DMS53 treated with DMSO at 0.1 percent for 48 hours (cell line): ENCODE measurements at regions not wholly inside any gene's neighbourhood (a gene's known extent, or its start where the extent isn't known, plus 50 kb on each side); places are given as distances from the start of the nearest gene placed in this dataset.
"Not testable (repeated sequence)": the region's sequence is repeated elsewhere in the genome, so short reads cannot be mapped to it uniquely, and the experiment has no call there.

Experiments
- DNase-seq: peaks from one replicate; lab custom pipeline; 2025; ENCODE audit not compliant: unreplicated experiment; lab: John Stamatoyannopoulos, UW

GRCh38 chr2:185984670-185985069, 246.1 kb downstream of the FSIP2 start:
- DNase-seq = no peak

DNA sequence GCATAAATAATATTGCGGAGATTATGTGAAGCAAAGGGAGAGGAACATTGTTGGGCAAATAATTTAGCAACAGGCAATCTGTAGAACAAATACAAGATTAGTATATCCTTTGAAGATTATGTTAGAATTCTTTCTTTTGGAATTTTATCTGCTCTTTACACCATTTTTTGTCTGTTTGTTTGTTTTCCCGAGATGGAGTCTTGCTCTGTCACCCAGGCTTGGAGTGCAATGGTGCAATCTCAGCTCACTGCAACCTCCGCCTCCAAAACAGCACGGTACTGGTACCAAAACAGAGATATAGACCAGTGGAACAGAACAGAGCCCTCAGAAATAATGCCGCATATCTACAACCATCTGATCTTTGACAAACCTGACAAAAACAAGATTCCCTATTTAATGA, 250.3 kb downstream of the FSIP2 start:
- DNase-seq = not testable (repeated sequence)

DNA sequence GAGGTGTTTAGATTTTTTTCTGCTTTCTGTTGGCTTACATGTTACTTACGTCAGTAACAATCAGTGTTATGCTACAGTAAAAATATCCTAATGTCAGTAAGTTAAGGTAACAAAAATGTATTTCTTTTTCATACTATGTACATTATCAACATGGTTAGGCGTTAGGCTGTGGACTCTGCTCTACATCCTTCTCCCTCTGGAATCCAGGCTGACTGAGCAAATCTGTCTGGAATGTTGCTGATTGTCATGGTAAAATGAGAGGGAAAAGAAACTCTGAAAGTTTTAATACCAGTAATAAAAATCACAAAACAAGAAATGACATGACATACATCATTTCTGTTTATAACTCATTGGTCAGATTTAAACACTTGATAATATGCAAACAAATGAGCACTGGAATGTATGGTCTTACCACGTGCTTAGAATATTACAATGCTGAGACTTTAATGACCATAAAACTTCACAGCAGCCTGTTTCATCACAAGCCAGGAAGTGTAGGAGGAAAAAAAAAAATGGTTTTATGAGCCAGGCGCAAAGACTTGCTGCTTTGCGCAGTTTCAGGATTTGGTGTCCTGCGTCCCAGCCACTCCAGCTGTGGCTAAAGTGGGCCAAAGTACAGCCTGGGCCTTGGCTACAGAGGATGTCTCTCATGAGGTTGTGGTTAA, 252.4 kb downstream of the FSIP2 start:
- DNase-seq = no peak

DNA sequence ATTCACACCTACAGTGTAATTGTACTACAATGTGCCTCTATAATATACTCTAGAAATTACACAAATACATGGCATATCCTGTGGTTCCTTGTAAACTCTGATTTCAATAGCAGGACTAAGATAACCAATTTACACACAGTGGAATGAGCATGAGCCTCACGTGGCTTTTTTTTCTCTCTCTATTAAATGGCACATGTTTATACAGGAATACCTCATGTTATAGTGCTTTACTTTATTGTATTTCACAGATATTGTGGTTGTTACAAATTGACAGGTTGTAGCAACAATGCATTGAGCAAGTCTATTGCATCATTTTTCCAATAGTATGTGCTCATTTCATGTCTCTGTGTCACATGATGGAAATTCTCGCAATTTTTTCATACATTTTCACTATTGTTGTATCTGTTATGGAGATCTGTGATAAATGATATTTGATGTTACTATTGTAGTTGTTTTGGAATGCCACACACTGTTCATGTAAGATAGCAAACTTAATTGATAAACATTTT, 260.0 kb downstream of the FSIP2 start:
- no peak for DNase-seq

- DNase-seq = no peak
These were observed 270.7 kb downstream of the FSIP2 start for GRCh38 chr2:186009341-186009740.

GRCh38 chr2:186017278-186017677, 278.7 kb downstream of the FSIP2 start:
- no peak for DNase-seq

GRCh38 chr2:186024921-186025320, 286.3 kb downstream of the FSIP2 start:
- no peak for DNase-seq

DNA sequence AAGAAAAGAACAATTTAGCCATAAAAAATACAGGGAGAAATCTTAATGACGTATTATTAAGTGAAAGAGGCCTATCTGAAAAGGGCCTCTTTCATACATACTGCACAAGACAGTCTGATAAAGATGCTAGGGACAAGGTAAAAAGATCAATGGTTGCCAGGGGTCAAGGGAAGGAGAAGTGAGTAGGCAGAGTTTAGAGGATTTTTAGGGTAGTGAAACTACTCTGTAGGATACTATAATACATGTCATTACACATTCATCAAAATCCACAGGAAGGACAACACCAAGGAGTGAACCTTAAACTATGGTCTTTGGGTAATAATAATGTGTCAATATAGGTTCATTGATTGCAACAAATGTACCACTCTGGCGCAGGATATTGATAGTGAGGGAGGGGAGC, 289.3 kb downstream of the FSIP2 start:
- DNase-seq = no peak

DNA sequence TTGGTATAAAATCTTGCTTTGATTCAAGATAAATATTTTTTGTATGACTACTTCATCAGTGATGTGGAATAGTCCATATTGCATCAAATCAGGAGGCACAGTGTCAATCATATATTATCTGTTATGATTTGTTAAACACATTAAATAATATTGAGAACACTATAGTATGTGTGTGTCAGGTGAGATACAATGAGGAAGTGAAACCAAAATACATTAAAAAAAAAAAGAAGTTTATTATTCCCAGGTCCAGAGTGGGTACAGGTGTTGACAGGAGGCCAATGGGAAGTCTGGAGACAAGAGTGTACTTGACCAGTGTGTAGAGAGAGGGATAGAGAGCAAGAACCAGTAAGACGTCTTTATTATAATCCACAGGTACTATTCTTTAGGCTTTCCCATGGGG, 292.6 kb downstream of the FSIP2 start:
- peak; percentile 17 for DNase-seq

GRCh38 chr2:186032102-186032738, 293.6 kb downstream of the FSIP2 start:
- no peak for DNase-seq

DNA sequence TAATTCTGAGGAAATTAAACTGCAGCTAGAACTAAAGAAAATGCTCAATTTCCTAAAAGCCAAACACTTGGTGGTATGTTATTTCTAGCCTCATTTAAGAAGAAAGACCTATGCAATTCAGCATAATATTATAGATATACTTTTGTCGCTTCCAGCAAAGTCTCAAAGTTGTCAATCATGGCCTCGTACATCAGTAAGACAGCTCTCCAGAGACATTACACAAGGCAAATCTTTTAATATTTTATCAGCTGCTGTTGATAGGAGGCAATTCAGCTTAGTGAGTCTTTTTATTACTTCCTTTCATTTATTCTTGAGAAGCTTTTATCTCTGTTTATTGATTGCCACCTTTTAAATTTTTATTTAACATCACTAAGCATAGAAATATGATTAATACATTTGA, 294.3 kb downstream of the FSIP2 start:
- DNase-seq = no peak

GRCh38 chr2:186033541-186033940, 294.9 kb downstream of the FSIP2 start:
- no peak for DNase-seq

DNA sequence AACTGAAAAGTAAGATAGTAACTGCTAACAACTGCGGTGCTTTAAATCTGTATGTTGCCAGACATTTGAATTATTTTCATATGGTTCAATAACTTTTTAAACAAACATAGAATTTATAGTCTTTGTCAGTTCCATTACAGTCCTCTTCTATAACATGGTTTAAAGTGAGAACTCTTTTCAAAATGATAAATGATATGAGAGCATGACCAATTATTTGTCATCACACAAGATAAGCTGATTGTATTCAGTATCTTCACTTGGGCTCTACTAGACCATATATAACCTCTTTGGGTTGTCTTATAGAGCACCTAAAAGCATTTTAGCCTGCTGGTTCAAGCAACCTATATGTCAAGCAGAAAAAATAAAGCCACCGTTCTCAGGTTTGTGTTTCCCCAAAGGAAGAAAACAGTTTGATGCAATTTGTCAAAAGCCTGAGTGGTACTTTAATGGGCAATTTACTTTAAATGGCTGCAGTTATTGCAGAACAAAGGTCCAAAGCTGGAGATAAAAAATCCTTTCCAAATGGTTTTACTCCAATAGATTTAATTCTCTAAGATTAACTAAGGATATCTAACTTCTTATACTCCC, 298.4 kb downstream of the FSIP2 start:
- no peak for DNase-seq

DNA sequence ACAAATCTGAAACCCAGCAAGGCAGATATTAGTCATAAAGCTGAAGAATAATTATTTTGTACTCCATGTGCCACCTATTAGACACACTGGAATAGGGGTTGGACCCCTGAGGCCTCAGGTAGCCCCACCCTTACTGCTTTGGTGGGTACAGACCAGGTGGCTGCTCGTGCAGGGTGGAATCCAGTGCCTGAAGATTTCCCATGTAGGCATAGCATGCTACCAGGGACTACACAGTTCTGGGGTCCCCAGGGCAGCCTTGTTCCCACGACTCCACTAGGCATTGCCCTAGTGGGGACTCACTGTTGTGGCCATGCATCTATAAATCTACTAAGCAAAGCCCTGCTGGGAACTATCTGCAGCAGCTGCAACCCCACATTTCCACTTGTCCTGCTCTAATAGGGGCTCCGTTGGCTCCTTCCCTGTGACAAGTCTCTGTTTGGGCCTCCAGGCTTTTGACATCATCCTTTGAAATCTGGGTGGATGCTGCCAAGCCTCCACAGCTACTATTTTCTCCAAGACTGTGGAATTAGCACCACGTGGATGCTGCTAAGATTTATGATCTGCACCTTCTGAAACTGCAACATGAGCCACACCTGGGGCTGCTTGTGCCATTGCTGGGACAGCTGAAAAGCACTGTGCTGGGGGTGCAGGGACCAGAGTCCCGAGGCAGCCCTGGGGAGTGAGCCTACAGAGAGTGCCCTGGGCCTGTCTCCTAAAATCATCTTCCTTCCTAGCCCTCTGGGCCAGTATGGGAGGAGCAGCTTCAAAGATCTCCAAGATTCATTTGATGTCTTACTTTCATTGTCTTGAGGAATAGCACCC, 303.8 kb downstream of the FSIP2 start:
- DNase-seq = no peak

GRCh38 chr2:186044761-186045160, 306.2 kb downstream of the FSIP2 start:
- no peak for DNase-seq

GRCh38 chr2:186052930-186053329, 314.3 kb downstream of the FSIP2 start:
- no peak for DNase-seq

DNA sequence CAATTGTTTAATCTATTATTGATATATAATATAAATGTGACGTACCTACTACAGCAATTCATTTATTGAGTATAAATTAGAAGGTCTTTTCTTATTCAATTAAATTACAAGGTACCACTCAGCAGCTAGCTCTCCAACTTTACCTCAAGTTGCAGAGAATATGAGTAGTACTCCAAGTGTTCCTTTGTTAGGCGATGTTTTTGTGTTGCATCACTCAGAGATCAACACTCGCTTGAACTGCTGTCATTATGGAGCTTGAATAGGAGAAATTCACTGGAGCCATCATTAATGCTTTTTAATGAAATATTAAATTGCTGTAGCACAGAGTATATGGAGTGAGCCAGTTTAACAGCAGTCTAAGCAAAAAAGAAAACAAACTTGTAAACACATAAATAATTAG, 320.0 kb downstream of the FSIP2 start:
- DNase-seq = peak; percentile 49

DNA sequence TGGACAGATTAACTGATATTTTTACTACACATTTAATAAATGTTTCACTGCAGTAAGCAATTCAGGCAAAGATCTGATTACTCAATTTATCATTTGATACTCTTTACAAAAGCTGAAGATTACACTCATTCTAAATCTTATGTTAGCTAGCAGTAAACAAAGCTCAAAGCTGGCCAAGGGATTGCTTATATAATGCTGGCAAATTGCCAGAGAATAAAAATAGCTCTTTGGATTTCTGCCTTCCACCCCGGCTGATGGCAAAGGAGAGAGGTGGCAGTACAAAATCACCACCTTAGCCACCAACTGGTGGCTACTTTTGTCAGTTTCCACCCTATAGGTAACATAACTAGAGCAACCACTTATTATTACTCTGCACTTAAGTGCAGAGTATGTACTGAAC, 320.5 kb downstream of the FSIP2 start:
- DNase-seq = peak; percentile 66

GRCh38 chr2:186060744-186061440, 322.3 kb downstream of the FSIP2 start:
- no peak for DNase-seq

- no peak for DNase-seq
These were observed 325.9 kb downstream of the FSIP2 start for GRCh38 chr2:186064507-186064906.

GRCh38 chr2:186065491-186065890, 326.9 kb downstream of the FSIP2 start:
- DNase-seq = no peak
